ENCODE measurements at regions not wholly inside any gene's neighbourhood (a gene's known extent, or its start where the extent isn't known, plus 50 kb on each side); places are given as distances from the start of the nearest gene placed in this dataset.
A peak's percentile ranks its signal among the peaks of the same experiment; 100 is the strongest.

- H3K27ac ChIP-seq (ENCODE audit: insufficient read depth, low read length), result no peak overlapping the region
- H3K4me3 ChIP-seq (replicated peaks in 1 of 4; ENCODE audit: control extremely low read depth in 1 of 4, insufficient read depth in 1 of 4, low read depth in 3 of 4, low read length in 4 of 4), result no peak overlapping the region
- H2AFZ ChIP-seq (ENCODE audit: low read length), result no peak overlapping the region
- no peaks in the 10 kb centered on the region for H3K79me2 ChIP-seq (ENCODE audit: control insufficient read depth, insufficient read depth, low read length)
- no peak overlapping the region for H3K4me2 ChIP-seq (ENCODE audit: extremely low read depth, insufficient read depth, low read length)
- no peaks in the 10 kb centered on the region for H4K20me1 ChIP-seq (ENCODE audit: control insufficient read depth, extremely low read depth, insufficient read depth, low read length)
- H3K27me3 ChIP-seq (ENCODE audit: control insufficient read depth, insufficient read depth, low read length), result no peaks in the 10 kb centered on the region
- H3K9me3 ChIP-seq (ENCODE audit: control insufficient read depth, insufficient read depth, low read depth, low read length), result no peaks in the 10 kb centered on the region
- H3K9ac ChIP-seq (ENCODE audit: insufficient read depth, low read length), result no peak overlapping the region
- H3K4me1 ChIP-seq (ENCODE audit: control insufficient read depth, extremely low read depth, insufficient read depth, low read length), result no peaks in the 10 kb centered on the region
- DNase-seq (ENCODE audit: low read depth in 2 of 2), result no peak
- TF ChIP-seq CTCF (conservative IDR thresholded peaks at IDR 0.05 in 1 of 2, IDR thresholded peaks at IDR 0.05 in 1 of 2; ENCODE audit: low read depth in 1 of 2, low read length in 2 of 2), result no peak
- TF ChIP-seq EZH2 (IDR thresholded peaks at IDR 0.05; ENCODE audit: low read length, missing control alignments), result no peak
- no peaks in the 10 kb centered on the region for H3K36me3 ChIP-seq (ENCODE audit: control insufficient read depth, insufficient read depth, low read length)
Measured at GRCh38 chr13:30370146-30370545, 52.1 kb upstream of the UBE2L5 start.

- H3K27ac ChIP-seq (ENCODE audit: insufficient read depth, low read length), result no peak overlapping the region
- no peak overlapping the region for H3K4me2 ChIP-seq (ENCODE audit: extremely low read depth, insufficient read depth, low read length)
- no peaks in the 10 kb centered on the region for H3K4me1 ChIP-seq (ENCODE audit: control insufficient read depth, extremely low read depth, insufficient read depth, low read length)
- H2AFZ ChIP-seq (ENCODE audit: low read length), result no peak overlapping the region
- no peak overlapping the region for H3K4me3 ChIP-seq (replicated peaks in 1 of 4; ENCODE audit: control extremely low read depth in 1 of 4, insufficient read depth in 1 of 4, low read depth in 3 of 4, low read length in 4 of 4)
- H3K36me3 ChIP-seq (ENCODE audit: control insufficient read depth, insufficient read depth, low read length), result no peaks in the 10 kb centered on the region
- H3K9me3 ChIP-seq (ENCODE audit: control insufficient read depth, insufficient read depth, low read depth, low read length), result no peaks in the 10 kb centered on the region
- TF ChIP-seq CTCF (conservative IDR thresholded peaks at IDR 0.05 in 1 of 2, IDR thresholded peaks at IDR 0.05 in 1 of 2; ENCODE audit: low read depth in 1 of 2, low read length in 2 of 2) (no peak), EZH2 (IDR thresholded peaks at IDR 0.05; ENCODE audit: low read length, missing control alignments) (no peak)
- no peak overlapping the region for H3K9ac ChIP-seq (ENCODE audit: insufficient read depth, low read length)
- H4K20me1 ChIP-seq (ENCODE audit: control insufficient read depth, extremely low read depth, insufficient read depth, low read length), result no peaks in the 10 kb centered on the region
- H3K79me2 ChIP-seq (ENCODE audit: control insufficient read depth, insufficient read depth, low read length), result no peaks in the 10 kb centered on the region
- H3K27me3 ChIP-seq (ENCODE audit: control insufficient read depth, insufficient read depth, low read length), result no peaks in the 10 kb centered on the region
- no peak for DNase-seq (ENCODE audit: low read depth in 2 of 2)
Measured at GRCh38 chr13:30370916-30371521, 51.3 kb upstream of the UBE2L5 start.

- H3K9ac ChIP-seq (ENCODE audit: insufficient read depth, low read length), result no peak overlapping the region
- H3K27me3 ChIP-seq (ENCODE audit: control insufficient read depth, insufficient read depth, low read length), result peaks cover 2% of the 10 kb centered on the region
- H3K36me3 ChIP-seq (ENCODE audit: control insufficient read depth, insufficient read depth, low read length), result no peaks in the 10 kb centered on the region
- no peaks in the 10 kb centered on the region for H4K20me1 ChIP-seq (ENCODE audit: control insufficient read depth, extremely low read depth, insufficient read depth, low read length)
- peak; percentile 50 to 72 for DNase-seq (ENCODE audit: low read depth in 2 of 2)
- no peak overlapping the region for H3K4me3 ChIP-seq (replicated peaks in 1 of 4; ENCODE audit: control extremely low read depth in 1 of 4, insufficient read depth in 1 of 4, low read depth in 3 of 4, low read length in 4 of 4)
- no peaks in the 10 kb centered on the region for H3K4me1 ChIP-seq (ENCODE audit: control insufficient read depth, extremely low read depth, insufficient read depth, low read length)
- H3K27ac ChIP-seq (ENCODE audit: insufficient read depth, low read length), result no peak overlapping the region
- H3K79me2 ChIP-seq (ENCODE audit: control insufficient read depth, insufficient read depth, low read length), result no peaks in the 10 kb centered on the region
- H3K4me2 ChIP-seq (ENCODE audit: extremely low read depth, insufficient read depth, low read length), result no peak overlapping the region
- no peak overlapping the region for H2AFZ ChIP-seq (ENCODE audit: low read length)
- no peaks in the 10 kb centered on the region for H3K9me3 ChIP-seq (ENCODE audit: control insufficient read depth, insufficient read depth, low read depth, low read length)
- TF ChIP-seq CTCF (conservative IDR thresholded peaks at IDR 0.05 in 1 of 2, IDR thresholded peaks at IDR 0.05 in 1 of 2; ENCODE audit: low read depth in 1 of 2, low read length in 2 of 2) (no peak), EZH2 (IDR thresholded peaks at IDR 0.05; ENCODE audit: low read length, missing control alignments) (no peak)
Measured at GRCh38 chr13:30371649-30372265, 50.5 kb upstream of the UBE2L5 start.
